SKM-1 (cell line): ENCODE measurements at regions not wholly inside any gene's neighbourhood (a gene's known extent, or its start where the extent isn't known, plus 50 kb on each side); places are given as distances from the start of the nearest gene placed in this dataset.

ENCODE experiments used
- DNase-seq: peaks from one replicate; lab custom pipeline; 2025; ENCODE audit not compliant: unreplicated experiment; lab: John Stamatoyannopoulos, UW

GRCh38 chr10:20726381-20726780 lies 170.7 kb downstream of the NEBL start:
- DNase-seq, result no peak

DNA sequence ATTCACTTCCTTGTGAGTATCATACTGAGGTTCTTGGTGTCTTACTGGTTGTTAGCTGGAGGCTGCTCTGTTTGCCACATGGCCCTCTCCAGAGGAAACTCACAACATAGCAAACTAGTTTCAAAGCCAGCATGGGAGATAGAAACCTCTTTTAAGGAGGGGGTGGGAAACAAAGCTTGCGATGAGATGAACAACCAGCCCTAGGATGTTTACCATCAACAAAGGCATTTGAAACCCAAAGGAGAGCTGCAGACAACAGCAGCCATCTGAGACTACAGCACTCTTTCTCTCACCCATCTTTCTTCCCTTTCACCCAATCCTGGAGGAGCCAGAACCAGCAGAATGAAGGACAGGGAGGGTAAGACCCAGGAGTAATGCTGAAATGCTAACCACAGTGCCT lies 182.1 kb downstream of the NEBL start:
- DNase-seq, result no peak

DNA sequence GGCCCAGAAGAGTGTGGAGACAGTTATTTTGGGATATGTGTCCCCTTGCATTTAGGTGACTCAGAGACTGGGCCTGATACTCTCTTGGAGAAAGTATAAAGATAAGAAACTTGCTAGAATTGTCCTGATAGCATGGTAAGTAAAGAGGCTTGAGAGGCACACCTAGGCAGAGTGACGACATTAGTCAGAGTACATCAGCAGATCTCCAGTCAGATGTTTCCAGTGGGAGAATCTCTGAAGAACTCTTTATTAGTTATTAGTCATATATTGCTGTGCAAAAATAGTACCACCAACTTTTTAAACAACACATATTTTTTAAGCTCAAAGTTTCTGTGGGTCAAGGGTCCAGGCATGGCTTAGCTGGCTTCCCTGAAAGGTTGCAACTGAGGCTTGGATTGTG lies 182.6 kb downstream of the NEBL start:
- no peak for DNase-seq

DNA sequence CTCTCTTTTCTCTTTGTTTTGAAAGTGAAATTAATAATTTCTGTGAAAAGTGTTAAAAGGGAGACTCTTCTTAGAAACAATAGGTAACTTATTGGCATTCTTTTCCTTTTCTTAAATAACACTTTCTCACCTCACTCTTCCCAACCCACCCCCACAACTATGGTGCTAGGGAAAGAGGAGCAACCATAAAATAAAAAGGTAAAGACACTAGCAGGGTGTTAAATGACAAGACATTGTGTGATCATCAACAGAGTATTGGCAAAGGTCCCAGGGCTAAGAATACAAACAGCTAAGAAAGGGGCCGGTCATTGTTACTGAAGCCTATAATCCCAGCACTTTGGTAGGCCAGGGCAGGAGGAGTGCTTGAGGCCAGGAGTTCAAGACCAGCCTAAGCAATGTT lies 183.7 kb downstream of the NEBL start:
- no peak for DNase-seq

DNA sequence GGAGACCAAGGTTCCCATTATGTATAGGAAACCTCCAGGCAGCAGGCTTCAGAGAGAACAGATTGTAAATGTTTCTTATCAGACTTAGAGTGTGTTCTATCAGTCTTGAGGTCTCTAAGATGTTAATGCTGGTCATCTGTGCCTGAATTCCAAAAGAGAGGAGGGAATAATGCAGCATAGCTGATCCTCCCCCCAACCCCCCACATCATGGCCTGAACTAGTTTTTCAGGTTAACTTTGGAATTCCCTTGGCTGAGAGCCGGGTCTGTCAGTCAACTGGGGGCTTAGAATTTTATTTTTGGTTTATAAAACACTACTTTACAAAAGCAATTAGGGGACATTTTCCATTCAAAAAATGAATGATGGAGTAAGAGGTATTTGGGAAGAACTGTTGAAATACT lies 184.3 kb downstream of the NEBL start:
- DNase-seq, result no peak

DNA sequence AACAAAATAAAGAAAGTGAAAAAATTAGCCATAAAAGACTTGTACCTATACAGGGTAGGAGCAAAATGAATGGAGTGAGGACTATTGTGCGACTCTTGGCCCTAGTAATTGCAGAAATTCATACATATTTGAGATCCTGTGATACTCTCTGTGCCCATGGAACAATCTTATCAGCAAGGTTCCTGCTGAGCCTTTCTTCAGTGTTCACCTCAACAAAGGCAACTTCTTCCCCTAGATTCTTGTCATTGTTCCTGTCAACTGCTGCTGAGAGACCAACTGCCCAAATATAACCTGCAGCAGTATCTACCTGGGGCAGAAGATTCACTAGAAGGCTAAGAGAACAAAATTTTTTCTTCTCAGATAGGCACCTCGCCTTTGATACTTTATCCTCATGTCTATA lies 187.4 kb downstream of the NEBL start:
- DNase-seq, result no peak

DNA sequence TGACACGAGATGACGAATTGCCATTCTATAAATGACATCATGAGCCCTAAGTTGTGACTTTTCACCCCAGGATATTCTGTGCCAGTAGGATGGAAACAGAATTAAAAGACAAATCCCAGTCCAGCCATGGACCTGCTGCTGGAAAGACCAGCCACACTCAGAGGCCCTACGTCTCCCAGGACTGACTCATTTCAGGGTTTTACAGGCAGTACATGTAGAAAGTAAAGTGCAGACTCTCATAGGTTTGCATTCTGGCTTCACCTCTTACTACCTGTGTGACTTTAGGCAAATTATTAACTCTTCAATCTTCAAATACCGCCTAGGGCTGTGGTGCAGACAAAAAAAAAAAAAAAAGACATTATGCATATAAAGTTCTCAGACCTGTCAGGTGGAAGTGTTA lies 188.8 kb downstream of the NEBL start:
- DNase-seq, result no peak

DNA sequence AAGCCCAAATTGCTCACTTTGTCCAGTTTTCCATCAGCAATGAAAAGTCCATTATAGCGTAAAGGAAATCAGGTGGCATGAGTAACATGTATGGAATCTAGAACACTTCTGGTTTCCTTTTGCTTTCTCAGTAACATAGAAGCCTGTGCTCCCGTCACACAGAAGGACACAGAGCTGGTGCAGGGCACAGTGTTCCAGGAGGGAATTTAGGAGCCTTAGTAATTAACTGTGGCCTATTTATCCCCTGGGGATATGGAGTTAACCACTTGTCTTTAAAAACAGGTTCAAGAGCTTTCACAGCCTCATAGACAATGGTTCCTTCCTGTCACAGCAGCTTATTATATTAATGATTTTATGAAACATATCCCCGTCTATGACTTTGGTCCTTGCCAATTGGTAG lies 189.9 kb downstream of the NEBL start:
- DNase-seq, result no peak

DNA sequence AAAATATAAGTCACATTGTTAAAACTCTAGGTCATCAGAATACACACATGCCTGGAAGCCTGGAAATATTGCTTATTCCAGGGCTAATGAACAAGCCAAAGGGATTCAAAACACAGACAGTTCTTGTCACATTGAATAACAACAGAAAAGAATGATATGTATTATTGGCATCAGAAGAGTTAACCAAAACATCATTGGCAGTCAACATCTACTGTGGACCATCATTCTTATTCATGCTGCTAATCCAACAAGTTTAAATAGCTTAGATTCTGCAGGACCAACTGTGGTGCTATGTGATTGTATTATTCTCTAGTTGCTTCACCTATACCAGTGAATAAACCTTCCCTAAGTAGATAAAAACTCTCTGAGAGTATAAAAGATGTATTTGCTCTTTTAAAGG lies 198.3 kb downstream of the NEBL start:
- no peak for DNase-seq

GRCh38 chr10:20694296-20694695 lies 202.8 kb downstream of the NEBL start:
- DNase-seq, result no peak

DNA sequence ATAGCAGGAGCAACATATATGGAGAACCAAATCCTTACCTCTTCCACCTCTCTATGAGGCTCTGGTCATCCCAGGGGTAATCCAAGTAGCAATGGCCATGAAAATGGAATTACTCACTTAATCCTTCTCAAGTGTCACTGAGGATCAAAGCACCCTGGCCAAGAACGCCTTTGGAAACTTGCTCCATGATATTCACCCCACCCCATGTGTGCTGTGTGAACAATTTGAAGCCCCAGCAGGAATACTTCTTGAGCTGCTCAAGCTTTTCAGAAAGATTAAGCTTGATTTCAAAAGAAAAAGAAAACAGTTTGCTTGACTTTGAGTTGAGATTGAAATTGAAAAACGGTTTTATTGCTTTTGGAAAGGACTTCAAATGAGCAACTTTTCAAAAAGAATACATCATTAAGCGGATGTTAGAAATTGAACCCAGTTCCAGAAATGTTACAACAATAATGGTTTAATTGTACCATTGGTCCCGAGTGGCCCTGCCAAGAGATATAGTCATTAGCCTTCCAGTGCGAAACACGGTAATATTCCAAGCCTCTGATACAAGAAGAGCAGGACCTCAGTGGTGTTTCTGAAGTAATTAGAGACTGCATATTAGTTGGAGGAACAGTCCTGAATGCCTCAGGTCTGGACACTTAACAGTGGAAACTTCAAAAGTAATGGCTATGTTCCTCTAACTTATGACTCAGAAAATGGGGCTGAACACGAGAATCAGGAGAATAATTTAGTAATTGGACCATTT lies 208.1 kb downstream of the NEBL start:
- no peak for DNase-seq

GRCh38 chr10:20686015-20686635 lies 211.0 kb downstream of the NEBL start:
- no peak for DNase-seq

- DNase-seq, result no peak
Observed at GRCh38 chr10:20685462-20685861, 211.6 kb downstream of the NEBL start.

- no peak for DNase-seq
Observed at GRCh38 chr10:20683345-20683744, 213.8 kb downstream of the NEBL start.

GRCh38 chr10:20682782-20683181 lies 214.3 kb downstream of the NEBL start:
- no peak for DNase-seq

- no peak for DNase-seq
Observed at GRCh38 chr10:20677340-20677739, 219.8 kb downstream of the NEBL start.

GRCh38 chr10:20674926-20675325 lies 222.2 kb downstream of the NEBL start:
- no peak for DNase-seq

- no peak for DNase-seq
Observed at GRCh38 chr10:20673175-20673574, 223.9 kb downstream of the NEBL start.

- no peak for DNase-seq
Observed at GRCh38 chr10:20672741-20673140, 224.4 kb downstream of the NEBL start.

DNA sequence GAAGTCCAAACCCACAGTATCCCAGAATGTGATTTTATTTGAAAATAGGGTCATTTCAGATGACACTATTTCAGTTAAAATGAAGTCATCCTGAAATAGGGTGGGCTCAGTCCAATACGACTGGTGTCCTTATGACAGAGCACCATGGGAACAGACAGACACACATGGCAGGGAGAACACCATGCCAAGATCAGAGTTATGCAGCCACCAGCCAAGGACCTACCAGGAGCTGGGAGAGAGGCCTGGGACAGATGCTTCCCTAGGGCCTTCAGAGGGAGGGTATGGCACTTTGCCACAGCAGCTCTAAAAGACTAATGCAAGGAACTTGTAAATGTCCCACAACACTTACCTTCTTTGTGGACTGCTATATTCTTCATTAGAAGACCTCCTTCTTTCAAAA lies 226.5 kb downstream of the NEBL start:
- DNase-seq, result no peak

DNA sequence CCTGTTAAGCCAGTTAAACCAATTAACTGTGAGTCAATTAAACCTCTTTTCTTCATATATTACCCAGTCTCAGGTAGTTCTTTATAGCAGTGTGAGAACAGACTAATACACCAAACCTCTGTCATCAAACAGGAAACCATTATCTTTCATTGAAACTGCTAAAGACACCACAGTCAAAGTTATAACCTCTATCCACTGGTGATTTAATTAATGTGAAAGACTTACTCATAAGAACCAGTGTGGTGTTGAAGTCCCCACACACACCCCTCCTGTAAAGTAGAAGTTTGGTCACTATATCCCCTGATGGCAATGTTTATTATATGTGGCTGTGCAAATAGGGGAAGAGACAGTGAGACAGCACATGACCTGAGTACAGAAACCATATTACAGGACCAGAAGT lies 228.1 kb downstream of the NEBL start:
- no peak for DNase-seq

GRCh38 chr10:20662742-20663141 lies 234.4 kb downstream of the NEBL start:
- DNase-seq, result no peak

GRCh38 chr10:20659225-20659624 lies 237.9 kb downstream of the NEBL start:
- no peak for DNase-seq
